ENCODE measurements at regions not wholly inside any gene's neighbourhood (a gene's known extent, or its start where the extent isn't known, plus 50 kb on each side); places are given as distances from the start of the nearest gene placed in this dataset.

DNA sequence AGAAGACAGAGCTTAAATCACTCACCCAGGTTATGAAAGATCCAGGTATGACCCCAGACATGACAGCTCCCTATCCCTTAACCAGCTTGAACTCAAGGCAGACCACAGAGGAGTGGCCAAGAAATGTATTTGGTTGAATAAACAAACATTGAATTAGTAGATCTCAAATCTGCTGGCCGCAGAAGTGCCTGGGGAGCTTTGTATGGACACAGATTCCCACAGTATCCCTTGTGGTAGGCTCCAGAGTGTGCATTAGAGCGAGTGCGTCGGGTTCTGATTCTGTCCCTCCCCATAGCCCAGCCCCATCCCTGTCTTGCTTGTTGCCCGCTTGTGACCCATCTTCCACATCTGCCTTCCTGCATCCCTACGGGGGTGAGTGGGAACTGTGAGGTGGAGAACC is 118.8 kb upstream of the FOXF1 start:
- Histone ChIP-seq H2AFZ (ENCODE audit: control insufficient read depth, low read length) (no peak overlapping the region), H3K9me3 (ENCODE audit: control insufficient read depth, low read depth, low read length) (peaks cover 5% of the 10 kb centered on the region), H3K4me2 (ENCODE audit: control insufficient read depth, extremely low read depth, insufficient read depth, low read depth, low read length) (no peak overlapping the region), H3K36me3 (ENCODE audit: control insufficient read depth in 2 of 2, extremely low read depth in 1 of 2, insufficient read depth in 2 of 2, low read length in 2 of 2) (no peaks in the 10 kb centered on the region), H3K9ac (ENCODE audit: control insufficient read depth, extremely low read depth, insufficient read depth, low read length) (no peak overlapping the region), H3K4me1 (ENCODE audit: control insufficient read depth, extremely low read depth, insufficient read depth, low read length) (no peaks in the 10 kb centered on the region), H3K9me1 (ENCODE audit: control insufficient read depth, extremely low read depth, insufficient read depth, low read length) (no peaks in the 10 kb centered on the region), H3K4me3 (ENCODE audit: control insufficient read depth in 2 of 3, extremely low read depth in 1 of 3, insufficient read depth in 2 of 3, low read depth in 1 of 3, low read length in 3 of 3) (no peak overlapping the region), H3K27ac (ENCODE audit: control insufficient read depth, insufficient read depth, low read length) (no peak overlapping the region), H3K27me3 (ENCODE audit: control insufficient read depth, extremely low read depth, insufficient read depth, low read length) (no peaks in the 10 kb centered on the region), H3K79me2 (ENCODE audit: control insufficient read depth, insufficient read depth, low read length) (no peaks in the 10 kb centered on the region), H4K20me1 (ENCODE audit: control insufficient read depth, extremely low read depth, insufficient read depth, low read length) (no peaks in the 10 kb centered on the region)
- TF ChIP-seq, protein P1, sequence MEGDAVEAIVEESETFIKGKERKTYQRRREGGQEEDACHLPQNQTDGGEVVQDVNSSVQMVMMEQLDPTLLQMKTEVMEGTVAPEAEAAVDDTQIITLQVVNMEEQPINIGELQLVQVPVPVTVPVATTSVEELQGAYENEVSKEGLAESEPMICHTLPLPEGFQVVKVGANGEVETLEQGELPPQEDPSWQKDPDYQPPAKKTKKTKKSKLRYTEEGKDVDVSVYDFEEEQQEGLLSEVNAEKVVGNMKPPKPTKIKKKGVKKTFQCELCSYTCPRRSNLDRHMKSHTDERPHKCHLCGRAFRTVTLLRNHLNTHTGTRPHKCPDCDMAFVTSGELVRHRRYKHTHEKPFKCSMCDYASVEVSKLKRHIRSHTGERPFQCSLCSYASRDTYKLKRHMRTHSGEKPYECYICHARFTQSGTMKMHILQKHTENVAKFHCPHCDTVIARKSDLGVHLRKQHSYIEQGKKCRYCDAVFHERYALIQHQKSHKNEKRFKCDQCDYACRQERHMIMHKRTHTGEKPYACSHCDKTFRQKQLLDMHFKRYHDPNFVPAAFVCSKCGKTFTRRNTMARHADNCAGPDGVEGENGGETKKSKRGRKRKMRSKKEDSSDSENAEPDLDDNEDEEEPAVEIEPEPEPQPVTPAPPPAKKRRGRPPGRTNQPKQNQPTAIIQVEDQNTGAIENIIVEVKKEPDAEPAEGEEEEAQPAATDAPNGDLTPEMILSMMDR (optimal IDR thresholded peaks at IDR 0.05 in 1 of 3, IDR thresholded peaks at IDR 0.05 in 1 of 3, conservative IDR thresholded peaks at IDR 0.05 in 1 of 3; ENCODE audit: extremely low read depth in 1 of 3, insufficient read depth in 2 of 3, low read length in 3 of 3): no peak
- no peak for TF ChIP-seq EZH2 (IDR thresholded peaks at IDR 0.05; ENCODE audit: low read length)
- FAIRE-seq: no peak
- no peak for DNase-seq (ENCODE audit: low read depth, low spot score)
- dilution Hi-C loops (cut with MboI; ENCODE audit: extremely low pct_ligation_motif_present, low sequenced_read_pairs): no loop called here

- no peaks in the 10 kb centered on the region for H3K27me3 ChIP-seq (ENCODE audit: control insufficient read depth, extremely low read depth, insufficient read depth, low read length)
- H3K79me2 ChIP-seq (ENCODE audit: control insufficient read depth, insufficient read depth, low read length): no peaks in the 10 kb centered on the region
- H4K20me1 ChIP-seq (ENCODE audit: control insufficient read depth, extremely low read depth, insufficient read depth, low read length): no peaks in the 10 kb centered on the region
- H3K4me1 ChIP-seq (ENCODE audit: control insufficient read depth, extremely low read depth, insufficient read depth, low read length): no peaks in the 10 kb centered on the region
- dilution Hi-C loops (cut with MboI; ENCODE audit: extremely low pct_ligation_motif_present, low sequenced_read_pairs): no loop called here
- H3K9me3 ChIP-seq (ENCODE audit: control insufficient read depth, low read depth, low read length): peaks cover 5% of the 10 kb centered on the region
- H3K9ac ChIP-seq (ENCODE audit: control insufficient read depth, extremely low read depth, insufficient read depth, low read length): no peak overlapping the region
- no peak overlapping the region for H3K4me3 ChIP-seq (ENCODE audit: control insufficient read depth in 2 of 3, extremely low read depth in 1 of 3, insufficient read depth in 2 of 3, low read depth in 1 of 3, low read length in 3 of 3)
- no peak for FAIRE-seq
- no peaks in the 10 kb centered on the region for H3K9me1 ChIP-seq (ENCODE audit: control insufficient read depth, extremely low read depth, insufficient read depth, low read length)
- no peaks in the 10 kb centered on the region for H3K36me3 ChIP-seq (ENCODE audit: control insufficient read depth in 2 of 2, extremely low read depth in 1 of 2, insufficient read depth in 2 of 2, low read length in 2 of 2)
- DNase-seq (ENCODE audit: low read depth, low spot score): no peak
- H3K27ac ChIP-seq (ENCODE audit: control insufficient read depth, insufficient read depth, low read length): no peak overlapping the region
- no peak overlapping the region for H3K4me2 ChIP-seq (ENCODE audit: control insufficient read depth, extremely low read depth, insufficient read depth, low read depth, low read length)
- no peak for TF ChIP-seq EZH2 (IDR thresholded peaks at IDR 0.05; ENCODE audit: low read length)
- TF ChIP-seq, protein P1 (optimal IDR thresholded peaks at IDR 0.05 in 1 of 3, IDR thresholded peaks at IDR 0.05 in 1 of 3, conservative IDR thresholded peaks at IDR 0.05 in 1 of 3; ENCODE audit: extremely low read depth in 1 of 3, insufficient read depth in 2 of 3, low read length in 3 of 3): no peak
- no peak overlapping the region for H2AFZ ChIP-seq (ENCODE audit: control insufficient read depth, low read length)
These were observed 118.3 kb upstream of the FOXF1 start for GRCh38 chr16:86391984-86392383.

All from keratinocyte (primary cell).